DOHH2 (cell line): ENCODE measurements at regions not wholly inside any gene's neighbourhood (a gene's known extent, or its start where the extent isn't known, plus 50 kb on each side); places are given as distances from the start of the nearest gene placed in this dataset.

Source experiments
- H3F3A ChIP-seq: fragments of 200-600 bp; sonication (generic), shearing (Covaris generic); 2 replicates; pipeline ENCODE4 v1.6.0; 2016; ENCODE audit warnings: antibody characterized with exemption, mild to moderate bottlenecking; ENCODE audit not compliant: control insufficient read depth, insufficient read depth
- H3K27ac ChIP-seq: fragments of 200-600 bp; sonication (generic); 2 replicates; pipeline ENCODE4 v1.5.1; 2014; ENCODE audit warnings: low read depth, mild to moderate bottlenecking, low read length, moderate library complexity
- H3K27me3 ChIP-seq: fragments of 200-600 bp; sonication (generic); 2 replicates; pipeline ENCODE4 v1.6.1; 2014; ENCODE audit warnings: mild to moderate bottlenecking, low read length, mixed read lengths; ENCODE audit not compliant: control insufficient read depth
- H3K36me3 ChIP-seq: fragments of 200-600 bp; sonication (generic); 2 replicates; pipeline ENCODE4 v1.6.1; 2014; ENCODE audit warnings: mild to moderate bottlenecking, low read length, moderate library complexity, mixed read lengths; ENCODE audit not compliant: control insufficient read depth
- H3K4me1 ChIP-seq: fragments of 200-600 bp; sonication (generic); 2 replicates; pipeline ENCODE4 v1.6.1; 2014; ENCODE audit warnings: mild to moderate bottlenecking, low read length, mixed read lengths; ENCODE audit not compliant: control insufficient read depth
- H3K4me2 ChIP-seq: fragments of 200-600 bp; sonication (generic); 2 replicates; pipeline ENCODE4 v1.6.0; 2014; ENCODE audit warnings: mild to moderate bottlenecking, low read length, moderate library complexity
- H3K4me3 ChIP-seq: fragments of 200-600 bp; sonication (generic); 2 replicates; pipeline ENCODE4 v1.5.1; 2014; ENCODE audit warnings: mild to moderate bottlenecking, low read length, mixed read lengths
- H3K79me2 ChIP-seq: fragments of 200-600 bp; sonication (generic); 2 replicates; pipeline ENCODE4 v1.6.1; 2014; ENCODE audit warnings: mild to moderate bottlenecking, low read length, mixed read lengths; ENCODE audit not compliant: control insufficient read depth
- H3K9me2 ChIP-seq: fragments of 200-600 bp; sonication (generic); replicated peaks from 2 replicates; pipeline ENCODE4 v1.6.1; 2014; ENCODE audit warnings: mild to moderate bottlenecking, low read length, mixed read lengths; ENCODE audit not compliant: control insufficient read depth
- H3K9me3 ChIP-seq: fragments of 200-600 bp; sonication (generic); 2 replicates; pipeline ENCODE4 v1.6.1; 2014; ENCODE audit warnings: antibody characterized with exemption, low read length, mixed read lengths; ENCODE audit not compliant: control insufficient read depth, insufficient read depth
- H4K20me1 ChIP-seq: fragments of 200-600 bp; sonication (generic); 2 replicates; pipeline ENCODE4 v1.6.0; 2014; ENCODE audit warnings: low read depth, mild to moderate bottlenecking, antibody characterized with exemption, low read length, moderate library complexity; ENCODE audit not compliant: control insufficient read depth, insufficient read depth
- CTCF ChIP-seq: fragments of 200-600 bp; sonication (generic); IDR thresholded peaks from one replicate; pipeline ENCODE4 v1.5.1; 2014; ENCODE audit warnings: antibody characterized with exemption, mild to moderate bottlenecking, low read depth, low read length; ENCODE audit not compliant: poor library complexity, severe bottlenecking
- EZH2phosphoT487 ChIP-seq: fragments of 200-600 bp; sonication (generic); IDR thresholded peaks from 2 replicates; pipeline ENCODE4 v1.6.1; 2017; ENCODE audit warnings: borderline replicate concordance, mild to moderate bottlenecking, antibody characterized with exemption, low read length, moderate library complexity, mixed read lengths

DNA sequence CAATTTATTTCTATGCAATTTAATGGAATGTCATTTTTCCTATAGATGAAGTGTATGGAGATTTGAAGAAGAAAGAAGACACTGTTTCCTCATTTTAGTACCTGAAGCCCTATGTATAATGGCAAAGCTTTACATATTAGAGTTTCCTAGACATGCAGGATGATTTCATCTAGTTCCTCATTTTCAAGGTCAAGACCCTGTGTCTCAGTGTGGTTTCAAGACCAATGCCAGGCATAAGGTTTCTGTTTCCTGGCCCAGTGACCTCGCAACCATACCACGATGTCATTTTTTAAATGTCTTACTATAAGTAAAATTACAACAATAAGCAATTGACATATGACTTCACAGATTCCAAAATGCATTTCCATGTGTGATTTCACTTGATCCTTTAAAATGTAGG lies 336.5 kb upstream of the PRKCQ start:
- TF ChIP-seq EZH2phosphoT487 (no peak), CTCF (no peak)
- Histone ChIP-seq H3K9me3 (no peaks in the 10 kb centered on the region), H3K4me1 (peaks cover 12% of the 10 kb centered on the region), H3K27me3 (peaks cover 24% of the 10 kb centered on the region), H3K36me3 (no peaks in the 10 kb centered on the region), H3K4me2 (no peak overlapping the region), H3K27ac (no peak overlapping the region), H3F3A (no peaks in the 10 kb centered on the region), H4K20me1 (no peaks in the 10 kb centered on the region), H3K4me3 (no peak overlapping the region), H3K9me2 (no peaks in the 10 kb centered on the region), H3K79me2 (no peaks in the 10 kb centered on the region)

DNA sequence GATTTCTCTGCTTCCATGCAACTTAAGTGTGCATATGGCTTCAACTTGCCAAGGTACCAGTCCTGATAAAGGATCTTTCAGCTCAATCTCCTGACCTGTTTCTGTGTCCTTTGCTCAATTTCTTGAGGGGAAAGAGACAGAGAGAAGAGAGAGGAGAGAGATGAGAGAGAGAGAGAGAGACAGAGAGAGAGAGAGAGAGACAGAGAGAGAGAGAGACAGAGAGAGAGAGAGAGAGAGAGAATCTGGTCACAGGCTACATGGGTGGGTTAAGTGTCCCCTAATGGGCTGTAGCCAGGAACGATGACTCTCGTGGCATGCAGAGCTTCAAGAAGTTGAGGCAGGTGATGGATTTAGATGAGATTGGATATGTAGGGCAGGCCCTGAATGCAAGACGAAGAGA lies 335.2 kb upstream of the PRKCQ start:
- no peaks in the 10 kb centered on the region for H3F3A ChIP-seq
- H3K27me3 ChIP-seq, result peaks cover 24% of the 10 kb centered on the region
- no peak overlapping the region for H3K27ac ChIP-seq
- peaks cover 11% of the 10 kb centered on the region for H3K4me1 ChIP-seq
- H3K36me3 ChIP-seq, result no peaks in the 10 kb centered on the region
- no peaks in the 10 kb centered on the region for H3K9me2 ChIP-seq
- TF ChIP-seq EZH2phosphoT487 (no peak), CTCF (no peak)
- no peaks in the 10 kb centered on the region for H3K9me3 ChIP-seq
- no peak overlapping the region for H3K4me3 ChIP-seq
- no peaks in the 10 kb centered on the region for H3K79me2 ChIP-seq
- H3K4me2 ChIP-seq, result no peak overlapping the region
- no peaks in the 10 kb centered on the region for H4K20me1 ChIP-seq

GRCh38 chr10:6912929-6913328 lies 332.9 kb upstream of the PRKCQ start:
- Histone ChIP-seq H3K9me2 (no peaks in the 10 kb centered on the region), H3K79me2 (no peaks in the 10 kb centered on the region), H3K4me2 (no peak overlapping the region), H3K36me3 (no peaks in the 10 kb centered on the region), H3K27ac (no peak overlapping the region), H3K4me1 (peaks cover 4% of the 10 kb centered on the region; the same call in 1 of the 2 replicates), H3K4me3 (no peak overlapping the region), H3K27me3 (peaks cover 24% of the 10 kb centered on the region), H4K20me1 (no peaks in the 10 kb centered on the region), H3F3A (no peaks in the 10 kb centered on the region), H3K9me3 (no peaks in the 10 kb centered on the region)
- no peak for TF ChIP-seq EZH2phosphoT487
- no peak for TF ChIP-seq CTCF

DNA sequence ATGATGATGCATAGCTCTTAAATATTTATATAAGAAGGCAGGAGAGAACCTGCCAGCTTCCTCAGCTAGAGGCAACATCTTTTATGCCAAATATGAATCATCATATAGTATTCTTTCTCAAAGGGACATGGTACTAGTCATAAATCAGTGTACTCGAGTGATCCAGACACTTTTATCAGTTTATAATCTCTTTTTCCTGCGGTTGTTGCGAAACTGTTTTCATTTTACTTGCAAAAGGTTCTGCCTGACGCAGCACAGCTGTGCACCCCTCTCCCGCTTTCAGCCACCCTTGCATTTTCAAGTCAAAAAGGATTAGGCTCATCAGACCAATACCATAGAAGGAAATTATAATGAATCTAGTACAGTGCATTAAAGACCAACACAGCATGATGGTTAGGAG lies 332.3 kb upstream of the PRKCQ start:
- Histone ChIP-seq H3K36me3 (no peaks in the 10 kb centered on the region), H3F3A (no peaks in the 10 kb centered on the region), H4K20me1 (no peaks in the 10 kb centered on the region), H3K79me2 (no peaks in the 10 kb centered on the region), H3K4me3 (no peak overlapping the region), H3K4me1 (peaks cover 4% of the 10 kb centered on the region; the same call in 1 of the 2 replicates), H3K9me2 (no peaks in the 10 kb centered on the region), H3K9me3 (no peaks in the 10 kb centered on the region), H3K27me3 (peaks cover 24% of the 10 kb centered on the region), H3K27ac (no peak overlapping the region), H3K4me2 (no peak overlapping the region)
- TF ChIP-seq CTCF (no peak), EZH2phosphoT487 (no peak)
